ENCODE measurements at regions not wholly inside any gene's neighbourhood (a gene's known extent, or its start where the extent isn't known, plus 50 kb on each side); places are given as distances from the start of the nearest gene placed in this dataset.

Small RNAs in the stretch of these regions (small RNA-seq; reads per million reads assigned to genes)
- gene MIR4770, result 0 reads per million in 6 experiments
